ENCODE measurements at regions not wholly inside any gene's neighbourhood (a gene's known extent, or its start where the extent isn't known, plus 50 kb on each side); places are given as distances from the start of the nearest gene placed in this dataset.
"Not testable (repeated sequence)": the region's sequence is repeated elsewhere in the genome, so short reads cannot be mapped to it uniquely, and the experiment has no call there.

- no peak for DNase-seq (ENCODE audit: low spot score)
Measured at GRCh38 chr14:105709281-105710118, 183.1 kb downstream of the TMEM121 start.

GRCh38 chr14:105710119-105711043 lies 184.0 kb downstream of the TMEM121 start:
- no peak for DNase-seq (ENCODE audit: low spot score)

GRCh38 chr14:105711044-105711620 lies 184.7 kb downstream of the TMEM121 start:
- no peak for DNase-seq (ENCODE audit: low spot score)

- DNase-seq (ENCODE audit: low spot score), result no peak
Measured at GRCh38 chr14:105711841-105712460, 185.6 kb downstream of the TMEM121 start.

GRCh38 chr14:105712670-105713069 lies 186.3 kb downstream of the TMEM121 start:
- not testable (repeated sequence) for DNase-seq (ENCODE audit: low spot score)

GRCh38 chr14:105713160-105713559 lies 186.8 kb downstream of the TMEM121 start:
- not testable (repeated sequence) for DNase-seq (ENCODE audit: low spot score)

GRCh38 chr14:105713836-105714235 lies 187.5 kb downstream of the TMEM121 start:
- DNase-seq (ENCODE audit: low spot score), result not testable (repeated sequence)

- not testable (repeated sequence) for DNase-seq (ENCODE audit: low spot score)
Measured at GRCh38 chr14:105718787-105719186, 192.4 kb downstream of the TMEM121 start.

GRCh38 chr14:105720106-105720505 lies 193.7 kb downstream of the TMEM121 start:
- not testable (repeated sequence) for DNase-seq (ENCODE audit: low spot score)

GRCh38 chr14:105720852-105721601 lies 194.6 kb downstream of the TMEM121 start:
- not testable (repeated sequence) for DNase-seq (ENCODE audit: low spot score)

GRCh38 chr14:105721602-105721970 lies 195.2 kb downstream of the TMEM121 start:
- DNase-seq (ENCODE audit: low spot score), result not testable (repeated sequence)

- DNase-seq (ENCODE audit: low spot score), result not testable (repeated sequence)
Measured at GRCh38 chr14:105721996-105722709, 195.8 kb downstream of the TMEM121 start.

- DNase-seq (ENCODE audit: low spot score), result not testable (repeated sequence)
Measured at GRCh38 chr14:105723271-105723670, 196.9 kb downstream of the TMEM121 start.

- not testable (repeated sequence) for DNase-seq (ENCODE audit: low spot score)
Measured at GRCh38 chr14:105723776-105724175, 197.4 kb downstream of the TMEM121 start.

GRCh38 chr14:105729825-105730368 lies 203.5 kb downstream of the TMEM121 start:
- not testable (repeated sequence) for DNase-seq (ENCODE audit: low spot score)

- DNase-seq (ENCODE audit: low spot score), result not testable (repeated sequence)
Measured at GRCh38 chr14:105730731-105731130, 204.3 kb downstream of the TMEM121 start.

GRCh38 chr14:105731221-105731985 lies 205.0 kb downstream of the TMEM121 start:
- not testable (repeated sequence) for DNase-seq (ENCODE audit: low spot score)

GRCh38 chr14:105733081-105734065 lies 207.0 kb downstream of the TMEM121 start:
- DNase-seq (ENCODE audit: low spot score), result no peak
